ENCODE measurements at regions not wholly inside any gene's neighbourhood (a gene's known extent, or its start where the extent isn't known, plus 50 kb on each side); places are given as distances from the start of the nearest gene placed in this dataset.

GRCh38 chr5:152883066-152883775 lies 478.1 kb upstream of the NMUR2 start:
- no peaks in the 10 kb centered on the region for H3K36me3 ChIP-seq (ENCODE audit: control insufficient read depth, insufficient read depth, low read length)
- no peak overlapping the region for H3K4me3 ChIP-seq (ENCODE audit: insufficient read depth, low read depth, low read length, poor library complexity, severe bottlenecking)
- H3K4me1 ChIP-seq (ENCODE audit: control insufficient read depth, insufficient read depth, low read length, poor library complexity, severe bottlenecking), result no peaks in the 10 kb centered on the region
- DNase-seq, result no peak
- H3K27ac ChIP-seq (ENCODE audit: insufficient read depth, low read length, poor library complexity, severe bottlenecking), result no peak overlapping the region
- no peaks in the 10 kb centered on the region for H3K9me3 ChIP-seq (ENCODE audit: control insufficient read depth, low read length)
- H3K27me3 ChIP-seq (replicated peaks; ENCODE audit: control insufficient read depth, insufficient read depth, low read length, poor library complexity, severe bottlenecking), result no peaks in the 10 kb centered on the region

GRCh38 chr5:152884006-152884405 lies 478.9 kb upstream of the NMUR2 start:
- no peak for DNase-seq

GRCh38 chr5:152900332-152900731 lies 495.3 kb upstream of the NMUR2 start:
- DNase-seq, result no peak
- no peaks in the 10 kb centered on the region for H3K36me3 ChIP-seq (ENCODE audit: control insufficient read depth, insufficient read depth, low read length)
- no peaks in the 10 kb centered on the region for H3K27me3 ChIP-seq (replicated peaks; ENCODE audit: control insufficient read depth, insufficient read depth, low read length, poor library complexity, severe bottlenecking)
- H3K9me3 ChIP-seq (ENCODE audit: control insufficient read depth, low read length), result no peaks in the 10 kb centered on the region
- H3K4me1 ChIP-seq (ENCODE audit: control insufficient read depth, insufficient read depth, low read length, poor library complexity, severe bottlenecking), result no peaks in the 10 kb centered on the region
- no peak overlapping the region for H3K4me3 ChIP-seq (ENCODE audit: insufficient read depth, low read depth, low read length, poor library complexity, severe bottlenecking)
- H3K27ac ChIP-seq (ENCODE audit: insufficient read depth, low read length, poor library complexity, severe bottlenecking), result no peak overlapping the region

More at GRCh38 chr5:152884006-152884405, 478.9 kb upstream of the NMUR2 start:
- Histone ChIP-seq H3K4me3 (ENCODE audit: insufficient read depth, low read depth, low read length, poor library complexity, severe bottlenecking) (no peak overlapping the region), H3K27me3 (replicated peaks; ENCODE audit: control insufficient read depth, insufficient read depth, low read length, poor library complexity, severe bottlenecking) (no peaks in the 10 kb centered on the region), H3K4me1 (ENCODE audit: control insufficient read depth, insufficient read depth, low read length, poor library complexity, severe bottlenecking) (no peaks in the 10 kb centered on the region), H3K36me3 (ENCODE audit: control insufficient read depth, insufficient read depth, low read length) (no peaks in the 10 kb centered on the region), H3K9me3 (ENCODE audit: control insufficient read depth, low read length) (no peaks in the 10 kb centered on the region), H3K27ac (ENCODE audit: insufficient read depth, low read length, poor library complexity, severe bottlenecking) (no peak overlapping the region)

GRCh38 chr5:152901754-152902153 lies 496.7 kb upstream of the NMUR2 start:
- DNase-seq, result no peak
- H3K4me3 ChIP-seq (ENCODE audit: insufficient read depth, low read depth, low read length, poor library complexity, severe bottlenecking), result no peak overlapping the region
- no peaks in the 10 kb centered on the region for H3K4me1 ChIP-seq (ENCODE audit: control insufficient read depth, insufficient read depth, low read length, poor library complexity, severe bottlenecking)
- no peaks in the 10 kb centered on the region for H3K36me3 ChIP-seq (ENCODE audit: control insufficient read depth, insufficient read depth, low read length)
- H3K27ac ChIP-seq (ENCODE audit: insufficient read depth, low read length, poor library complexity, severe bottlenecking), result no peak overlapping the region
- no peaks in the 10 kb centered on the region for H3K9me3 ChIP-seq (ENCODE audit: control insufficient read depth, low read length)
- no peaks in the 10 kb centered on the region for H3K27me3 ChIP-seq (replicated peaks; ENCODE audit: control insufficient read depth, insufficient read depth, low read length, poor library complexity, severe bottlenecking)

- H3K9me3 ChIP-seq (ENCODE audit: control insufficient read depth, low read length), result no peaks in the 10 kb centered on the region
- no peak for DNase-seq
- no peaks in the 10 kb centered on the region for H3K36me3 ChIP-seq (ENCODE audit: control insufficient read depth, insufficient read depth, low read length)
- H3K27me3 ChIP-seq (replicated peaks; ENCODE audit: control insufficient read depth, insufficient read depth, low read length, poor library complexity, severe bottlenecking), result no peaks in the 10 kb centered on the region
- no peak overlapping the region for H3K27ac ChIP-seq (ENCODE audit: insufficient read depth, low read length, poor library complexity, severe bottlenecking)
- H3K4me1 ChIP-seq (ENCODE audit: control insufficient read depth, insufficient read depth, low read length, poor library complexity, severe bottlenecking), result no peaks in the 10 kb centered on the region
- no peak overlapping the region for H3K4me3 ChIP-seq (ENCODE audit: insufficient read depth, low read depth, low read length, poor library complexity, severe bottlenecking)
These were observed 500.2 kb upstream of the NMUR2 start for GRCh38 chr5:152905286-152905685.

GRCh38 chr5:152907488-152908245 lies 502.6 kb upstream of the NMUR2 start:
- Histone ChIP-seq H3K9me3 (ENCODE audit: control insufficient read depth, low read length) (no peaks in the 10 kb centered on the region), H3K36me3 (ENCODE audit: control insufficient read depth, insufficient read depth, low read length) (no peaks in the 10 kb centered on the region), H3K27me3 (replicated peaks; ENCODE audit: control insufficient read depth, insufficient read depth, low read length, poor library complexity, severe bottlenecking) (no peaks in the 10 kb centered on the region), H3K4me1 (ENCODE audit: control insufficient read depth, insufficient read depth, low read length, poor library complexity, severe bottlenecking) (no peaks in the 10 kb centered on the region), H3K27ac (ENCODE audit: insufficient read depth, low read length, poor library complexity, severe bottlenecking) (no peak overlapping the region), H3K4me3 (ENCODE audit: insufficient read depth, low read depth, low read length, poor library complexity, severe bottlenecking) (no peak overlapping the region)
- DNase-seq, result no peak

- no peaks in the 10 kb centered on the region for H3K9me3 ChIP-seq (ENCODE audit: control insufficient read depth, low read length)
- H3K27me3 ChIP-seq (replicated peaks; ENCODE audit: control insufficient read depth, insufficient read depth, low read length, poor library complexity, severe bottlenecking), result no peaks in the 10 kb centered on the region
- H3K36me3 ChIP-seq (ENCODE audit: control insufficient read depth, insufficient read depth, low read length), result no peaks in the 10 kb centered on the region
- H3K27ac ChIP-seq (ENCODE audit: insufficient read depth, low read length, poor library complexity, severe bottlenecking), result no peak overlapping the region
- DNase-seq, result no peak
- H3K4me1 ChIP-seq (ENCODE audit: control insufficient read depth, insufficient read depth, low read length, poor library complexity, severe bottlenecking), result no peaks in the 10 kb centered on the region
- H3K4me3 ChIP-seq (ENCODE audit: insufficient read depth, low read depth, low read length, poor library complexity, severe bottlenecking), result no peak overlapping the region
These were observed 507.8 kb upstream of the NMUR2 start for GRCh38 chr5:152912924-152913323.

- no peaks in the 10 kb centered on the region for H3K4me1 ChIP-seq (ENCODE audit: control insufficient read depth, insufficient read depth, low read length, poor library complexity, severe bottlenecking)
- H3K27me3 ChIP-seq (replicated peaks; ENCODE audit: control insufficient read depth, insufficient read depth, low read length, poor library complexity, severe bottlenecking), result no peaks in the 10 kb centered on the region
- DNase-seq, result no peak
- H3K4me3 ChIP-seq (ENCODE audit: insufficient read depth, low read depth, low read length, poor library complexity, severe bottlenecking), result no peak overlapping the region
- no peaks in the 10 kb centered on the region for H3K36me3 ChIP-seq (ENCODE audit: control insufficient read depth, insufficient read depth, low read length)
- no peak overlapping the region for H3K27ac ChIP-seq (ENCODE audit: insufficient read depth, low read length, poor library complexity, severe bottlenecking)
- no peaks in the 10 kb centered on the region for H3K9me3 ChIP-seq (ENCODE audit: control insufficient read depth, low read length)
These were observed 527.5 kb upstream of the NMUR2 start for GRCh38 chr5:152932621-152933020.

GRCh38 chr5:152933056-152933455 lies 528.0 kb upstream of the NMUR2 start:
- Histone ChIP-seq H3K4me3 (ENCODE audit: insufficient read depth, low read depth, low read length, poor library complexity, severe bottlenecking) (no peak overlapping the region), H3K9me3 (ENCODE audit: control insufficient read depth, low read length) (no peaks in the 10 kb centered on the region), H3K4me1 (ENCODE audit: control insufficient read depth, insufficient read depth, low read length, poor library complexity, severe bottlenecking) (no peaks in the 10 kb centered on the region), H3K27ac (ENCODE audit: insufficient read depth, low read length, poor library complexity, severe bottlenecking) (no peak overlapping the region), H3K36me3 (ENCODE audit: control insufficient read depth, insufficient read depth, low read length) (no peaks in the 10 kb centered on the region), H3K27me3 (replicated peaks; ENCODE audit: control insufficient read depth, insufficient read depth, low read length, poor library complexity, severe bottlenecking) (no peaks in the 10 kb centered on the region)
- no peak for DNase-seq

- Histone ChIP-seq H3K36me3 (ENCODE audit: control insufficient read depth, insufficient read depth, low read length) (no peaks in the 10 kb centered on the region), H3K27me3 (replicated peaks; ENCODE audit: control insufficient read depth, insufficient read depth, low read length, poor library complexity, severe bottlenecking) (no peaks in the 10 kb centered on the region), H3K4me1 (ENCODE audit: control insufficient read depth, insufficient read depth, low read length, poor library complexity, severe bottlenecking) (no peaks in the 10 kb centered on the region), H3K9me3 (ENCODE audit: control insufficient read depth, low read length) (no peaks in the 10 kb centered on the region), H3K4me3 (ENCODE audit: insufficient read depth, low read depth, low read length, poor library complexity, severe bottlenecking) (no peak overlapping the region), H3K27ac (ENCODE audit: insufficient read depth, low read length, poor library complexity, severe bottlenecking) (no peak overlapping the region)
- DNase-seq, result no peak
These were observed 533.6 kb upstream of the NMUR2 start for GRCh38 chr5:152938630-152939029.

Measured in effector memory CD4-positive, alpha-beta T cell (primary cell).